ENCODE measurements at regions not wholly inside any gene's neighbourhood (a gene's known extent, or its start where the extent isn't known, plus 50 kb on each side); places are given as distances from the start of the nearest gene placed in this dataset.

GRCh38 chr5:18566671-18567070 is 932.4 kb downstream of the TAF11L14 start:
- peaks cover 2% of the 10 kb centered on the region for H3K4me1 Mint-ChIP-seq (ENCODE audit: low read depth)
- H3K27me3 Mint-ChIP-seq, result no peaks in the 10 kb centered on the region
- no peak for TF ChIP-seq CTCF (IDR thresholded peaks at IDR 0.05; ENCODE audit: unreplicated experiment)
- peaks cover 3% of the 10 kb centered on the region for H3K9me3 Mint-ChIP-seq (ENCODE audit: low read depth)
- H3K36me3 Mint-ChIP-seq (ENCODE audit: insufficient read depth), result no peaks in the 10 kb centered on the region
- no peak overlapping the region for H3K4me3 Mint-ChIP-seq (ENCODE audit: low read depth)
- no peak for DNase-seq (ENCODE audit: low spot score, unreplicated experiment)
- no peak overlapping the region for H3K27ac Mint-ChIP-seq

- H3K27ac Mint-ChIP-seq, result no peak overlapping the region
- TF ChIP-seq CTCF (IDR thresholded peaks at IDR 0.05; ENCODE audit: unreplicated experiment), result no peak
- no peaks in the 10 kb centered on the region for H3K9me3 Mint-ChIP-seq (ENCODE audit: low read depth)
- H3K4me3 Mint-ChIP-seq (ENCODE audit: low read depth), result no peak overlapping the region
- no peak for DNase-seq (ENCODE audit: low spot score, unreplicated experiment)
- H3K27me3 Mint-ChIP-seq, result no peaks in the 10 kb centered on the region
- no peaks in the 10 kb centered on the region for H3K36me3 Mint-ChIP-seq (ENCODE audit: insufficient read depth)
- no peaks in the 10 kb centered on the region for H3K4me1 Mint-ChIP-seq (ENCODE audit: low read depth)
Observed at GRCh38 chr5:18576586-18576985, 942.3 kb downstream of the TAF11L14 start.

- no peaks in the 10 kb centered on the region for H3K9me3 Mint-ChIP-seq (ENCODE audit: low read depth)
- no peaks in the 10 kb centered on the region for H3K36me3 Mint-ChIP-seq (ENCODE audit: insufficient read depth)
- no peaks in the 10 kb centered on the region for H3K4me1 Mint-ChIP-seq (ENCODE audit: low read depth)
- no peak for DNase-seq (ENCODE audit: low spot score, unreplicated experiment)
- no peak overlapping the region for H3K4me3 Mint-ChIP-seq (ENCODE audit: low read depth)
- H3K27ac Mint-ChIP-seq, result no peak overlapping the region
- TF ChIP-seq CTCF (IDR thresholded peaks at IDR 0.05; ENCODE audit: unreplicated experiment), result no peak
- no peaks in the 10 kb centered on the region for H3K27me3 Mint-ChIP-seq
Observed at GRCh38 chr5:18601185-18601584, 966.9 kb downstream of the TAF11L14 start.

- no peak for DNase-seq (ENCODE audit: low spot score, unreplicated experiment)
- H3K36me3 Mint-ChIP-seq (ENCODE audit: insufficient read depth), result no peaks in the 10 kb centered on the region
- TF ChIP-seq CTCF (IDR thresholded peaks at IDR 0.05; ENCODE audit: unreplicated experiment), result no peak
- no peak overlapping the region for H3K27ac Mint-ChIP-seq
- no peak overlapping the region for H3K4me3 Mint-ChIP-seq (ENCODE audit: low read depth)
- H3K4me1 Mint-ChIP-seq (ENCODE audit: low read depth), result no peaks in the 10 kb centered on the region
- no peaks in the 10 kb centered on the region for H3K9me3 Mint-ChIP-seq (ENCODE audit: low read depth)
- H3K27me3 Mint-ChIP-seq, result no peaks in the 10 kb centered on the region
Observed at GRCh38 chr5:18602402-18602801, 968.1 kb downstream of the TAF11L14 start.

GRCh38 chr5:18605186-18605585 is 970.9 kb downstream of the TAF11L14 start:
- no peak for TF ChIP-seq CTCF (IDR thresholded peaks at IDR 0.05; ENCODE audit: unreplicated experiment)
- no peak for DNase-seq (ENCODE audit: low spot score, unreplicated experiment)
- Mint-ChIP-seq H3K27ac (no peak overlapping the region), H3K9me3 (ENCODE audit: low read depth) (no peaks in the 10 kb centered on the region), H3K36me3 (ENCODE audit: insufficient read depth) (no peaks in the 10 kb centered on the region), H3K4me1 (ENCODE audit: low read depth) (no peaks in the 10 kb centered on the region), H3K27me3 (no peaks in the 10 kb centered on the region), H3K4me3 (ENCODE audit: low read depth) (no peak overlapping the region)

Data from progenitor cell of endocrine pancreas (in vitro differentiated cells).